Ramos (cell line): ENCODE measurements at regions not wholly inside any gene's neighbourhood (a gene's known extent, or its start where the extent isn't known, plus 50 kb on each side); places are given as distances from the start of the nearest gene placed in this dataset.

Experiments
- in situ Hi-C: fragments of 300-500 bp; cut with MboI; formaldehyde crosslinking; loops from one replicate; pipeline ENCODE4 v1.14.3; 2022; ENCODE audit warnings: low sequenced_read_pairs; ENCODE audit not compliant: unreplicated experiment

GRCh38 chr9:108336575-108336974, 519.2 kb downstream of the ACTL7B start:
- in situ Hi-C loops, result no loop called here

- in situ Hi-C loops, result no loop called here
These were observed 522.2 kb downstream of the ACTL7B start for GRCh38 chr9:108333530-108333983.

GRCh38 chr9:108331596-108331995, 524.2 kb downstream of the ACTL7B start:
- in situ Hi-C loops, result no loop called here

- in situ Hi-C loops, result no loop called here
These were observed 530.4 kb downstream of the ACTL7B start for GRCh38 chr9:108325406-108325805.

GRCh38 chr9:108323615-108324014, 532.2 kb downstream of the ACTL7B start:
- in situ Hi-C loops, result no loop called here

GRCh38 chr9:108322326-108323098, 533.3 kb downstream of the ACTL7B start:
- in situ Hi-C loops, result no loop called here

GRCh38 chr9:108316630-108317029, 539.2 kb downstream of the ACTL7B start:
- in situ Hi-C loops, result no loop called here

- in situ Hi-C loops, result no loop called here
These were observed 539.7 kb downstream of the ACTL7B start for GRCh38 chr9:108316066-108316465.

GRCh38 chr9:108311745-108312144, 544.0 kb downstream of the ACTL7B start:
- in situ Hi-C loops, result no loop called here

GRCh38 chr9:108310202-108310601, 545.6 kb downstream of the ACTL7B start:
- in situ Hi-C loops, result no loop called here

- in situ Hi-C loops, result no loop called here
These were observed 555.2 kb downstream of the ACTL7B start for GRCh38 chr9:108300306-108301287.

GRCh38 chr9:108297073-108297472, 558.7 kb downstream of the ACTL7B start:
- in situ Hi-C loops, result no loop called here

- in situ Hi-C loops, result no loop called here
These were observed 559.7 kb downstream of the ACTL7B start for GRCh38 chr9:108296056-108296455.

GRCh38 chr9:108291586-108291932, 564.2 kb downstream of the ACTL7B start:
- in situ Hi-C loops, result no loop called here

- in situ Hi-C loops, result no loop called here
These were observed 564.8 kb downstream of the ACTL7B start for GRCh38 chr9:108290839-108291585.

- in situ Hi-C loops, result no loop called here
These were observed 569.1 kb downstream of the ACTL7B start for GRCh38 chr9:108286638-108287206.

GRCh38 chr9:108283696-108284095, 572.1 kb downstream of the ACTL7B start:
- in situ Hi-C loops, result no loop called here

GRCh38 chr9:108282872-108283271, 572.9 kb downstream of the ACTL7B start:
- in situ Hi-C loops, result no loop called here

GRCh38 chr9:108281696-108282095, 574.1 kb downstream of the ACTL7B start:
- in situ Hi-C loops, result no loop called here

GRCh38 chr9:108278341-108278740, 577.4 kb downstream of the ACTL7B start:
- in situ Hi-C loops, result no loop called here
